ENCODE measurements at regions not wholly inside any gene's neighbourhood (a gene's known extent, or its start where the extent isn't known, plus 50 kb on each side); places are given as distances from the start of the nearest gene placed in this dataset.

DNA sequence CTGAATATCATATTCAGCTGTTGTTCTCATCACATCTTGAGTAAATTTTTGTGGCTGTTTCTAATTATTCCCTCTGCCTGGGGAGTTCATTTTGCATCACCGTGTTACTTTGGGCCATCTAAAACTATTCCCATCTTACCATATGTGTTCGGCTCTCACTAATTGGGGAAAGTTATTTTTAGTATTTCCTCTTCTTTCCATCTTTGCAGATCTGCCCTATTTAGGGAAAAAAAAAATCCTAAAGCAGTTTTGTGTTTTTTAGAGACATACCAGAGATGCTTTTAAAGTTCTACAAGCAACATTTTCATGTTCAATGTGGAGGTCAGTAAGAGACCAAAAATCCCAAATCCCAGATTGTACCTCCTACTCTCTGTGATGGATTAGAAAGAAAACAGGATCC, 111.3 kb upstream of the NDUFV2 start:
- no peak for TF ChIP-seq ARNTL (CRISPR knock-in tag; IDR thresholded peaks at IDR 0.05; ENCODE audit: borderline replicate concordance, low read depth)
- no peak for TF ChIP-seq CSDC2 (CRISPR knock-in tag; IDR thresholded peaks at IDR 0.05)
- no peak for TF ChIP-seq TCF4 (CRISPR knock-in tag; IDR thresholded peaks at IDR 0.05; ENCODE audit: borderline replicate concordance)
- TF ChIP-seq, protein P1, sequence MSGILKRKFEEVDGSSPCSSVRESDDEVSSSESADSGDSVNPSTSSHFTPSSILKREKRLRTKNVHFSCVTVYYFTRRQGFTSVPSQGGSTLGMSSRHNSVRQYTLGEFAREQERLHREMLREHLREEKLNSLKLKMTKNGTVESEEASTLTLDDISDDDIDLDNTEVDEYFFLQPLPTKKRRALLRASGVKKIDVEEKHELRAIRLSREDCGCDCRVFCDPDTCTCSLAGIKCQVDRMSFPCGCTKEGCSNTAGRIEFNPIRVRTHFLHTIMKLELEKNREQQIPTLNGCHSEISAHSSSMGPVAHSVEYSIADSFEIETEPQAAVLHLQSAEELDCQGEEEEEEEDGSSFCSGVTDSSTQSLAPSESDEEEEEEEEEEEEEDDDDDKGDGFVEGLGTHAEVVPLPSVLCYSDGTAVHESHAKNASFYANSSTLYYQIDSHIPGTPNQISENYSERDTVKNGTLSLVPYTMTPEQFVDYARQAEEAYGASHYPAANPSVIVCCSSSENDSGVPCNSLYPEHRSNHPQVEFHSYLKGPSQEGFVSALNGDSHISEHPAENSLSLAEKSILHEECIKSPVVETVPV (CRISPR knock-in tag; IDR thresholded peaks at IDR 0.05), result no peak
- TF ChIP-seq RARB (CRISPR knock-in tag; IDR thresholded peaks at IDR 0.05), result no peak
- no peak for TF ChIP-seq ZNF70 (CRISPR knock-in tag; IDR thresholded peaks at IDR 0.05)
- TF ChIP-seq, protein P2, sequence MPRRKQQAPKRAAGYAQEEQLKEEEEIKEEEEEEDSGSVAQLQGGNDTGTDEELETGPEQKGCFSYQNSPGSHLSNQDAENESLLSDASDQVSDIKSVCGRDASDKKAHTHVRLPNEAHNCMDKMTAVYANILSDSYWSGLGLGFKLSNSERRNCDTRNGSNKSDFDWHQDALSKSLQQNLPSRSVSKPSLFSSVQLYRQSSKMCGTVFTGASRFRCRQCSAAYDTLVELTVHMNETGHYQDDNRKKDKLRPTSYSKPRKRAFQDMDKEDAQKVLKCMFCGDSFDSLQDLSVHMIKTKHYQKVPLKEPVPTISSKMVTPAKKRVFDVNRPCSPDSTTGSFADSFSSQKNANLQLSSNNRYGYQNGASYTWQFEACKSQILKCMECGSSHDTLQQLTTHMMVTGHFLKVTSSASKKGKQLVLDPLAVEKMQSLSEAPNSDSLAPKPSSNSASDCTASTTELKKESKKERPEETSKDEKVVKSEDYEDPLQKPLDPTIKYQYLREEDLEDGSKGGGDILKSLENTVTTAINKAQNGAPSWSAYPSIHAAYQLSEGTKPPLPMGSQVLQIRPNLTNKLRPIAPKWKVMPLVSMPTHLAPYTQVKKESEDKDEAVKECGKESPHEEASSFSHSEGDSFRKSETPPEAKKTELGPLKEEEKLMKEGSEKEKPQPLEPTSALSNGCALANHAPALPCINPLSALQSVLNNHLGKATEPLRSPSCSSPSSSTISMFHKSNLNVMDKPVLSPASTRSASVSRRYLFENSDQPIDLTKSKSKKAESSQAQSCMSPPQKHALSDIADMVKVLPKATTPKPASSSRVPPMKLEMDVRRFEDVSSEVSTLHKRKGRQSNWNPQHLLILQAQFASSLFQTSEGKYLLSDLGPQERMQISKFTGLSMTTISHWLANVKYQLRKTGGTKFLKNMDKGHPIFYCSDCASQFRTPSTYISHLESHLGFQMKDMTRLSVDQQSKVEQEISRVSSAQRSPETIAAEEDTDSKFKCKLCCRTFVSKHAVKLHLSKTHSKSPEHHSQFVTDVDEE (CRISPR knock-in tag; IDR thresholded peaks at IDR 0.05), result no peak
- TF ChIP-seq, protein P3, sequence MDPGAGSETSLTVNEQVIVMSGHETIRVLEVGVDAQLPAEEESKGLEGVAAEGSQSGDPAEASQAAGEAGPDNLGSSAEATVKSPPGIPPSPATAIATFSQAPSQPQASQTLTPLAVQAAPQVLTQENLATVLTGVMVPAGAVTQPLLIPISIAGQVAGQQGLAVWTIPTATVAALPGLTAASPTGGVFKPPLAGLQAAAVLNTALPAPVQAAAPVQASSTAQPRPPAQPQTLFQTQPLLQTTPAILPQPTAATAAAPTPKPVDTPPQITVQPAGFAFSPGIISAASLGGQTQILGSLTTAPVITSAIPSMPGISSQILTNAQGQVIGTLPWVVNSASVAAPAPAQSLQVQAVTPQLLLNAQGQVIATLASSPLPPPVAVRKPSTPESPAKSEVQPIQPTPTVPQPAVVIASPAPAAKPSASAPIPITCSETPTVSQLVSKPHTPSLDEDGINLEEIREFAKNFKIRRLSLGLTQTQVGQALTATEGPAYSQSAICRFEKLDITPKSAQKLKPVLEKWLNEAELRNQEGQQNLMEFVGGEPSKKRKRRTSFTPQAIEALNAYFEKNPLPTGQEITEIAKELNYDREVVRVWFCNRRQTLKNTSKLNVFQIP (CRISPR knock-in tag; IDR thresholded peaks at IDR 0.05; ENCODE audit: borderline replicate concordance, low read depth), result no peak
- TF ChIP-seq, protein P4, sequence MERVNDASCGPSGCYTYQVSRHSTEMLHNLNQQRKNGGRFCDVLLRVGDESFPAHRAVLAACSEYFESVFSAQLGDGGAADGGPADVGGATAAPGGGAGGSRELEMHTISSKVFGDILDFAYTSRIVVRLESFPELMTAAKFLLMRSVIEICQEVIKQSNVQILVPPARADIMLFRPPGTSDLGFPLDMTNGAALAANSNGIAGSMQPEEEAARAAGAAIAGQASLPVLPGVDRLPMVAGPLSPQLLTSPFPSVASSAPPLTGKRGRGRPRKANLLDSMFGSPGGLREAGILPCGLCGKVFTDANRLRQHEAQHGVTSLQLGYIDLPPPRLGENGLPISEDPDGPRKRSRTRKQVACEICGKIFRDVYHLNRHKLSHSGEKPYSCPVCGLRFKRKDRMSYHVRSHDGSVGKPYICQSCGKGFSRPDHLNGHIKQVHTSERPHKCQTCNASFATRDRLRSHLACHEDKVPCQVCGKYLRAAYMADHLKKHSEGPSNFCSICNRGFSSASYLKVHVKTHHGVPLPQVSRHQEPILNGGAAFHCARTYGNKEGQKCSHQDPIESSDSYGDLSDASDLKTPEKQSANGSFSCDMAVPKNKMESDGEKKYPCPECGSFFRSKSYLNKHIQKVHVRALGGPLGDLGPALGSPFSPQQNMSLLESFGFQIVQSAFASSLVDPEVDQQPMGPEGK (CRISPR knock-in tag; IDR thresholded peaks at IDR 0.05; ENCODE audit: borderline replicate concordance), result no peak
- no peak for TF ChIP-seq ZFP30 (CRISPR knock-in tag; IDR thresholded peaks at IDR 0.05)
- TF ChIP-seq ZNF565 (CRISPR knock-in tag; conservative IDR thresholded peaks at IDR 0.05; ENCODE audit: low read depth), result no peak
- TF ChIP-seq ESRRG (CRISPR knock-in tag; IDR thresholded peaks at IDR 0.05), result no peak
- no peak for TF ChIP-seq GLIS3 (CRISPR knock-in tag; IDR thresholded peaks at IDR 0.05)
- no peak for TF ChIP-seq PPARA (CRISPR knock-in tag; IDR thresholded peaks at IDR 0.05; ENCODE audit: borderline replicate concordance)

Measured in SK-N-SH treated with all-trans-retinoic acid at 6 μM for 48 hours (cell line).